NT2/D1 (cell line): ENCODE measurements at regions not wholly inside any gene's neighbourhood (a gene's known extent, or its start where the extent isn't known, plus 50 kb on each side); places are given as distances from the start of the nearest gene placed in this dataset.

ENCODE experiments used
- DNase-seq: peaks from one replicate; pipeline ENCODE4 v3.0.0-alpha.2; 2011; ENCODE audit warnings: low read depth, low spot score
- H3K27me3 ChIP-seq: 2 replicates; pipeline ENCODE4 v1.6.0; 2011; ENCODE audit warnings: mild to moderate bottlenecking; ENCODE audit not compliant: insufficient read length, insufficient read depth
- H3K36me3 ChIP-seq: 2 replicates; pipeline ENCODE4 v1.6.1; 2011; ENCODE audit warnings: mild to moderate bottlenecking, low read length, mixed read lengths; ENCODE audit not compliant: insufficient read depth, insufficient read length
- H3K4me1 ChIP-seq: 2 replicates; pipeline ENCODE4 v1.5.1; 2011; ENCODE audit not compliant: insufficient read depth, insufficient read length
- H3K4me3 ChIP-seq: 2 replicates; pipeline ENCODE4 v1.5.1; 2011; ENCODE audit warnings: low read depth; ENCODE audit not compliant: insufficient read length
- H3K9ac ChIP-seq: 2 replicates; pipeline ENCODE4 v1.6.0; 2011; ENCODE audit warnings: low read depth; ENCODE audit not compliant: insufficient read length
- H3K9me3 ChIP-seq: 2 replicates; pipeline ENCODE4 v1.5.1; 2011; ENCODE audit warnings: mild to moderate bottlenecking, low read length; ENCODE audit not compliant: insufficient read depth
- SUZ12 ChIP-seq: IDR thresholded peaks from 2 replicates; pipeline ENCODE4 v1.6.1; 2011; ENCODE audit not compliant: insufficient read length, insufficient read depth; ENCODE audit errors: extremely low read depth
- YY1 ChIP-seq: IDR thresholded peaks from 2 replicates; pipeline ENCODE4 v1.6.1; 2011; ENCODE audit not compliant: insufficient read length, insufficient read depth
- ZNF274 ChIP-seq: IDR thresholded peaks from 2 replicates; pipeline ENCODE4 v1.6.1; 2011; ENCODE audit warnings: mild to moderate bottlenecking, low read depth, low read length

GRCh38 chr16:9271841-9272240, 180.4 kb downstream of the HAPSTR1 start:
- no peaks in the 10 kb centered on the region for H3K27me3 ChIP-seq
- DNase-seq = no peak
- H3K9me3 ChIP-seq = no peaks in the 10 kb centered on the region
- no peaks in the 10 kb centered on the region for H3K36me3 ChIP-seq
- H3K9ac ChIP-seq = no peak overlapping the region
- no peak for TF ChIP-seq SUZ12
- TF ChIP-seq ZNF274 = no peak
- no peak for TF ChIP-seq YY1
- no peak overlapping the region for H3K4me3 ChIP-seq
- H3K4me1 ChIP-seq = peaks cover 6% of the 10 kb centered on the region

GRCh38 chr16:9275377-9275776, 183.9 kb downstream of the HAPSTR1 start:
- no peak for DNase-seq
- Histone ChIP-seq H3K9ac (no peak overlapping the region), H3K27me3 (no peaks in the 10 kb centered on the region), H3K4me1 (peaks cover 6% of the 10 kb centered on the region), H3K9me3 (no peaks in the 10 kb centered on the region), H3K4me3 (no peak overlapping the region), H3K36me3 (no peaks in the 10 kb centered on the region)
- TF ChIP-seq ZNF274 = no peak
- no peak for TF ChIP-seq SUZ12
- no peak for TF ChIP-seq YY1

- Histone ChIP-seq H3K4me3 (no peak overlapping the region), H3K36me3 (no peaks in the 10 kb centered on the region), H3K4me1 (peaks cover 6% of the 10 kb centered on the region), H3K9me3 (no peaks in the 10 kb centered on the region), H3K9ac (no peak overlapping the region), H3K27me3 (no peaks in the 10 kb centered on the region)
- DNase-seq = no peak
- no peak for TF ChIP-seq SUZ12
- TF ChIP-seq YY1 = no peak
- no peak for TF ChIP-seq ZNF274
These were observed 184.4 kb downstream of the HAPSTR1 start for GRCh38 chr16:9275816-9276354.

GRCh38 chr16:9279291-9280068, 188.0 kb downstream of the HAPSTR1 start:
- Histone ChIP-seq H3K27me3 (no peaks in the 10 kb centered on the region), H3K9ac (no peak overlapping the region), H3K4me3 (no peak overlapping the region), H3K9me3 (no peaks in the 10 kb centered on the region), H3K36me3 (no peaks in the 10 kb centered on the region), H3K4me1 (peaks cover 6% of the 10 kb centered on the region)
- no peak for DNase-seq
- no peak for TF ChIP-seq SUZ12
- no peak for TF ChIP-seq ZNF274
- no peak for TF ChIP-seq YY1

GRCh38 chr16:9280069-9280466, 188.6 kb downstream of the HAPSTR1 start:
- Histone ChIP-seq H3K27me3 (no peaks in the 10 kb centered on the region), H3K4me1 (peaks cover 6% of the 10 kb centered on the region), H3K9ac (no peak overlapping the region), H3K4me3 (no peak overlapping the region), H3K36me3 (no peaks in the 10 kb centered on the region), H3K9me3 (no peaks in the 10 kb centered on the region)
- DNase-seq = no peak
- no peak for TF ChIP-seq SUZ12
- TF ChIP-seq YY1 = no peak
- TF ChIP-seq ZNF274 = no peak

- Histone ChIP-seq H3K36me3 (no peaks in the 10 kb centered on the region), H3K4me1 (no peaks in the 10 kb centered on the region), H3K4me3 (no peak overlapping the region), H3K9ac (no peak overlapping the region), H3K27me3 (no peaks in the 10 kb centered on the region), H3K9me3 (no peaks in the 10 kb centered on the region)
- DNase-seq = no peak
- no peak for TF ChIP-seq YY1
- no peak for TF ChIP-seq ZNF274
- no peak for TF ChIP-seq SUZ12
These were observed 195.5 kb downstream of the HAPSTR1 start for GRCh38 chr16:9286930-9287329.

- no peak for DNase-seq
- Histone ChIP-seq H3K9me3 (no peaks in the 10 kb centered on the region), H3K36me3 (no peaks in the 10 kb centered on the region), H3K27me3 (no peaks in the 10 kb centered on the region), H3K9ac (no peak overlapping the region), H3K4me1 (no peaks in the 10 kb centered on the region), H3K4me3 (no peak overlapping the region)
- no peak for TF ChIP-seq SUZ12
- no peak for TF ChIP-seq ZNF274
- no peak for TF ChIP-seq YY1
These were observed 204.8 kb downstream of the HAPSTR1 start for GRCh38 chr16:9296271-9296590.
